ENCODE measurements at regions not wholly inside any gene's neighbourhood (a gene's known extent, or its start where the extent isn't known, plus 50 kb on each side); places are given as distances from the start of the nearest gene placed in this dataset.

DNA sequence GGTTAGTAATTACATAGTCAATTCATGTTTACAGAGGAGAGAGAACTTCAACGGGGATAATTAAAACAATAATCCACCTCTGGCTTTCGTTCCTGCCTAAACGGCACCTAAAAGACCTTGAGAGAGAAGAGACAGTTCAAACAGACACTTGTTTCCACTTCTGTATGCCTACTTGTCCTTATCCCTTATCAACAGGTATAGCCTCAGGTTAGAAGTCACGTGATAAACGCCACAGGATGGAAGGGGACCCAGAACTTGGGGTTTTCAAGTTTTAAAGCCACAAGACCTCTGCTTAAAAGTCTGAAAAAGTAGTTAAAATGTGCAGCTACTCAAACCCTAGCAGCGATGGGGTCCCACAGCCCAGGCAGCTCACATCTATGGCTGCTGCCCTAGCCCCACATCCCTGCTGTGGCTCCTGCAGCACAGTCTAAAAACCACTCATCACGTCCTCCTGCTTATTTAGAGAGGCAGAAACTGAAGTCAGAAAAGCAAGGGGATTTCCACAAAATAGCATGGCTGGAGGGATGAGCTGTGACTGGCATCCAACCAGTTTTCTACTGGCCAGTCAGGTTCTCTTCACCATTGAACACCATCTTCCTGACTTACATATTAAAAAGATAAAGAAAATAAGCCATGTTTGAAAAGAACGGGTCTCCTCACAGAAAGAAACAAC lies 51.2 kb upstream of the SEC16B start:
- Histone ChIP-seq H3K4me1 (peaks cover 0 to 4% (median 0%) of the 10 kb centered on the region in 9 donors), H3K27me3 (no peaks in the 10 kb centered on the region), H3K9me3 (peaks cover 0 to 15% (median 4%) of the 10 kb centered on the region in 11 donors), H3K27ac (no peak overlapping the region), H3K4me3 (no peak overlapping the region), H3K36me3 (peaks cover 0 to 98% (median 40%) of the 10 kb centered on the region in 9 donors)
- TF ChIP-seq, protein P1, sequence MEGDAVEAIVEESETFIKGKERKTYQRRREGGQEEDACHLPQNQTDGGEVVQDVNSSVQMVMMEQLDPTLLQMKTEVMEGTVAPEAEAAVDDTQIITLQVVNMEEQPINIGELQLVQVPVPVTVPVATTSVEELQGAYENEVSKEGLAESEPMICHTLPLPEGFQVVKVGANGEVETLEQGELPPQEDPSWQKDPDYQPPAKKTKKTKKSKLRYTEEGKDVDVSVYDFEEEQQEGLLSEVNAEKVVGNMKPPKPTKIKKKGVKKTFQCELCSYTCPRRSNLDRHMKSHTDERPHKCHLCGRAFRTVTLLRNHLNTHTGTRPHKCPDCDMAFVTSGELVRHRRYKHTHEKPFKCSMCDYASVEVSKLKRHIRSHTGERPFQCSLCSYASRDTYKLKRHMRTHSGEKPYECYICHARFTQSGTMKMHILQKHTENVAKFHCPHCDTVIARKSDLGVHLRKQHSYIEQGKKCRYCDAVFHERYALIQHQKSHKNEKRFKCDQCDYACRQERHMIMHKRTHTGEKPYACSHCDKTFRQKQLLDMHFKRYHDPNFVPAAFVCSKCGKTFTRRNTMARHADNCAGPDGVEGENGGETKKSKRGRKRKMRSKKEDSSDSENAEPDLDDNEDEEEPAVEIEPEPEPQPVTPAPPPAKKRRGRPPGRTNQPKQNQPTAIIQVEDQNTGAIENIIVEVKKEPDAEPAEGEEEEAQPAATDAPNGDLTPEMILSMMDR (IDR thresholded peaks at IDR 0.05), result no peak
- no peak for DNase-seq
- ATAC-seq, result no peak
- WGBS, 2 donors, result 87 to 88% methylated on average over 8 of the region's 8 CpGs
- intact Hi-C loops (cut with DNase I), result loop anchor here in 1 of 10 donors (10.0 kb wide), 1 partner anchor 264 kb away; no protein-coding TSS in a partner anchor

DNA sequence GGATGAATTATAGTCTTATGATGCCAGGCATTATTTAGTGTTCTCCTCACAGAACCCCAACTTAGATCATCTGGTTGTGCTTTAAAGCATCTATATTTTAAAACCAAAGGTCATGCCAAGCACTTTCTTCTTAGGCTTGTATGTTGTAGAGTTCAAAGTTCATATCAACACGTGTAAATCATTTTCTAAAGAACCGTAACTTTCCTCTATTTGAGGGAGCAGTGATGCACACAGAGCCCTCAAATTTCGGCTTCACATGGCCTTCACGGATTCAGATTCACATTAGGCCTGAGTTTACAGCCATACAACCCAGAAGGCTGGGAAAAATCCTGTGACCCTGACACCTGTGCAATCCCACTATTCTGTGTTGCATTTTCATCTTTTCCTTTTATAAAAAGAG lies 52.1 kb upstream of the SEC16B start:
- WGBS, 2 donors, result 88 to 95% methylated on average over 4 of the region's 4 CpGs

DNA sequence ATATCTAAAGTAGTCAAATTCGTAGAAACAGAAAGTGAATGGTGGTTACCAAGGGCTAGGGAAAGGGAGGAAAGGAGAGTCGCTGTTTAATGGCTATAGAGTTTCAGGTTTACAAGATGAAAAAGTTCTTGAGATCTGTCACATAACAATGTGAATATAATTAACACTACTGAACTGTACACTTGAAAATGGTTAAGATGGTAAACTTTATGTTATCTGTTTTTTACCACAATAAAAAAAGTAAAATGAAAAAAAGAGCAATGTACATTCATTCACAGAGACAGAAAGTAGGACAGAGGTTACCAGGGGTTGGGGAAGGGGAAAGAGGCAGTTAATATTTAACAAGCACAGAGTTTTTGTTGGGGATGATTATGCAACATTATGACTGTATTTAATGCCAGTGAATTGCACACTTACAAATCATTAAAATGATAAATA lies 53.3 kb upstream of the SEC16B start:
- H3K9me3 ChIP-seq, result peaks cover 0 to 1% (median 0%) of the 10 kb centered on the region in 11 donors
- WGBS, 2 donors, result 91 to 97% methylated on average over 2 of the region's 2 CpGs
- no peak overlapping the region for H3K4me3 ChIP-seq
- intact Hi-C loops (cut with DNase I), result loop anchor here in 1 of 10 donors (10.0 kb wide), 1 partner anchor 262 kb away; no protein-coding TSS in a partner anchor
- DNase-seq, result no peak
- no peak overlapping the region for H3K27ac ChIP-seq
- peaks cover 0 to 4% (median 0%) of the 10 kb centered on the region in 9 donors for H3K4me1 ChIP-seq
- H3K27me3 ChIP-seq, result no peaks in the 10 kb centered on the region
- ATAC-seq, result no peak
- H3K36me3 ChIP-seq, result peaks cover 0 to 86% (median 21%) of the 10 kb centered on the region in 9 donors
- TF ChIP-seq, protein P1 (IDR thresholded peaks at IDR 0.05), result no peak

More for the DNA sequence above, 52.1 kb upstream of the SEC16B start:
- no peak overlapping the region for H3K4me3 ChIP-seq
- TF ChIP-seq, protein P1 (IDR thresholded peaks at IDR 0.05), result no peak
- H3K4me1 ChIP-seq, result peaks cover 0 to 4% (median 0%) of the 10 kb centered on the region in 9 donors
- H3K27me3 ChIP-seq, result no peaks in the 10 kb centered on the region
- intact Hi-C loops (cut with DNase I), result loop anchor here in 1 of 10 donors (10.0 kb wide), 1 partner anchor 263 kb away; no protein-coding TSS in a partner anchor
- peaks cover 0 to 12% (median 4%) of the 10 kb centered on the region in 11 donors for H3K9me3 ChIP-seq
- peaks cover 0 to 98% (median 31%) of the 10 kb centered on the region in 9 donors for H3K36me3 ChIP-seq
- DNase-seq (no peak), ATAC-seq (no peak)
- no peak overlapping the region for H3K27ac ChIP-seq

DNA sequence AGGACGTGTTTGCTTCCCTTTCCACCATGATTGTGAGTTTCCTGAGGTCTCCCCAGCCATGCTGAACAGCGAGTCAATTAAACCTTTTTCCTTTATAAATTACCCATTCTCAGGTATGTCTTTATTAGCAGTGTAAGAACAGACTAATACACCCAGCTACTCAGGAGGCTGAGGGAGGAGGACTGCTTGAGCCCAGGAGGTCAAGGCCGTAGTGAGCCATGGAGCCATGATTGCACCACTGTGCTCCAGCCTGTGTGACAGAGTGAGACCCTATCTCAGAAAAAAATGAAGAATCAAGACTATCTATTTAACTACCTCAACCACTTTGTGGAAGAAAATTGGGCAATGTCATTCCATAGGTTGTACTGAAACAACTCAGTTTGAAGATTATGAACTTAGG lies 54.6 kb upstream of the SEC16B start:
- DNase-seq, result no peak
- TF ChIP-seq, protein P1 (IDR thresholded peaks at IDR 0.05), result no peak
- no peak for ATAC-seq
- Histone ChIP-seq H3K4me1 (peaks cover 0 to 12% (median 0%) of the 10 kb centered on the region in 9 donors), H3K27me3 (no peaks in the 10 kb centered on the region), H3K9me3 (no peaks in the 10 kb centered on the region), H3K27ac (no peak overlapping the region), H3K36me3 (peaks cover 0 to 75% (median 21%) of the 10 kb centered on the region in 9 donors), H3K4me3 (no peak overlapping the region)
- intact Hi-C loops (cut with DNase I), result loop anchor here in 1 of 10 donors (10.0 kb wide), 1 partner anchor 260 kb away; no protein-coding TSS in a partner anchor
- 95 to 97% methylated on average over 3 of the region's 3 CpGs for WGBS, 2 donors
